ENCODE measurements at regions not wholly inside any gene's neighbourhood (a gene's known extent, or its start where the extent isn't known, plus 50 kb on each side); places are given as distances from the start of the nearest gene placed in this dataset.

DNA sequence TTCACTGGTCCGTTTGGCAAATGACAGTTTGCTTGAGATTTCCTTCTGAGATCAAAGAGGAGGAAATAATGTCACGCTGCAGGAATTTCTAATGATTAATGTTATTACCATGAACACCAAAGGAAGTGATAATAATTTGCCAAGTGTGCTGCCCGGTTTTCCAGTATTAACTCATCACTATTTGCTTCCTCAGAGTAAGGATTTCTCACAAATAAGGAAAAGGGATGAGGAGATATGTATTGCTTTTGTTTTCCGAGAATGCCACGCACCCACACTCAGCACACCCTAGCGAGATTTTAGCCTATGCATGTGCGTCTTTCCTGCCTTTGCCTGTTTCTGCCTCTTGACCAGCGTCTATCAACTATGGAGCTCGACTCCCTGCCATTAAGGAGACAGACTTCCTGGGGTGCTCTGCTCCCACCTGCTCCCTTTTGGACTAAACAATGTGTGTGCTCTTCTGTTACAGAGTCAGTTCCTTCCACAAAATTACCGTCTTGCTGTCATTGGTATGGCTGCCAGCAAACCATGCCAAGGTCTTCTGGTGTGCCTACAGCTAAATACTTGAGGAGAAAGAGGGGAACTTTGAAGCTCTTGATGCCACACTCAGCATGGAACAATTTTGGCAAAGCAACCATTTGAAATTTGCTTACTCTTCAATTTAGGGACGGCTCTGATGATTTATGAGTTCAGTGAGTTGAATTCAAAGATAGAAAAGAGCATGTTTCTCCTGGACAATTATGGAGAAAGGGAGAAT, 393.1 kb upstream of the ZFP42 start:
- DNase-seq (ENCODE audit: low read depth): peak; percentile 10

GRCh38 chr4:187603093-187604025, 392.2 kb upstream of the ZFP42 start:
- peak; percentile 63 for DNase-seq (ENCODE audit: low read depth)

DNA sequence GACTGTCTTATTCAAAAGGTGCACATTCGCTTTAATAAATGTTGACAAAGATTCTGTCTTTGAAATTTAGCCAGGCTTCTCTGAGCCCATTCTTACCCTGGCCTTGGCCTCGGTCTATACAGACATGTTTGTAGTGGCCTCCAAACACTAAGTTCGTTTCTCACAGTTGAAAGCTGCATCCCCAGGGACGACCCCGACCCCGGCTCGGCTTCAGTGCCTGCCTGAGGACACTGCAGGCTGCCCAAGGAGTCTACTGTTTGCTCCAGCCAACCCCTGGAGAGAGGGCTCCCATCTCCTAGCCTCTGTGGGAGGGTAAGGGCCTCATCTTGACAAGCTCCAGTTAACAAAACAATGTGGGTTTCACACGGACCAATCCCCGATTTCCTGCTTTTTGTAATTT, 390.6 kb upstream of the ZFP42 start:
- DNase-seq (ENCODE audit: low read depth): no peak

- peak; percentile 32 for DNase-seq (ENCODE audit: low read depth)
Observed at GRCh38 chr4:187606581-187606980, 389.0 kb upstream of the ZFP42 start.

DNA sequence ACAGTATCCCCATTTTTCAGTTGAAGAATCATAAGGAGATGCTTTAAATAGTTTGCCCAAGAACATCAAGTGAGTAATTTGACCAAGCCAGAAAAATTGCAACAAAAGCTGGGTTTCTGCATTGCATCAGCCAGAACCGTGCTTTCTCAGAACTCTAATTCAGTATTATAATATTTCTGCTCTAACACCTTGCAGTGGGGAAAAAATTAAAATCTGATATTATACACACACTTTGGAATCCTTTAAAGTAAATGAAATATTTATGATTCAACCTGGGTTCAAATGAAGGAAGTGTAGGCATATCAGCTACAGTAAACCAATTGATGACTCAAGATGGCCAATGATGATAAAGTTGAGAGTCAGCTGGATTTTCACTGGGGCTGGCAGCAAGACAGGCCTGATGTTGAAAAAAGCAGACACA, 387.6 kb upstream of the ZFP42 start:
- peak; percentile 44 for DNase-seq (ENCODE audit: low read depth)

- DNase-seq (ENCODE audit: low read depth): no peak
Observed at GRCh38 chr4:187612301-187612700, 383.3 kb upstream of the ZFP42 start.

DNA sequence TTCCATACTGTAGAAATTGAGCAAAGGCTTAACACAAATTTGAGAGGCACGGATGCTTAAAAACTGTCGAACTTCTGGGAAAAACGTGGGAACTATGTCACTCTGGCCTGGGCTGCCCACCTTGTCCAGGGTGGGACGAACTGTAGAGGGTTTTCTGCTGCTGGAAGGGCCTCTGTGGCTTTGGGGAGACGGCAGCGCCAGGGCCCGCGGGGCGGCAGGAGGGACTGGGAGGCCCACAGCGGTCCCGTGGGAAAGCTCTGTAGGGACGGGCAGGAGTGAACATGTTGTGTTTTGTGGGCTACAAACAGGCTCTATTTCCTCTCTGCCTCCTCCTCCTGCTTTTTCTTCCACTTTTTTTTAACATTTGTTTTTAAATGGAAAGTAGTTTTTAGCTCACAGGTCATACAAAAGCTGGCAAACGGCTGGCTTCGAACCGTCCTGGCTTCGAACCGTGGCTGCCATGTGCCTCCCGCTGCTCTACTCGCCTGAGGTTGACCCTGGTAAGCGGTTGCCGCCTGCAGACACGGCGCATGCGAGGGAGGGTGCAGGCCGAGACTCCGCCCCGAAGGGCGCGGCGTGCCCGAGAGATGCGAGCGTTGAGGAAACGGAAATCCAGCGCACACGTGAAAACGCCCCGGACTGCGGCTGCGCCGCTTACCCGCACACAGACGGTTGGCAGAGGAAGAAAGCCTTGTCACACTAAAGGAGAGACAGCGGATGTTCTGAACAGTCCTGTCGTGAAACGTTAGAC, 382.3 kb upstream of the ZFP42 start:
- DNase-seq (ENCODE audit: low read depth): no peak

DNA sequence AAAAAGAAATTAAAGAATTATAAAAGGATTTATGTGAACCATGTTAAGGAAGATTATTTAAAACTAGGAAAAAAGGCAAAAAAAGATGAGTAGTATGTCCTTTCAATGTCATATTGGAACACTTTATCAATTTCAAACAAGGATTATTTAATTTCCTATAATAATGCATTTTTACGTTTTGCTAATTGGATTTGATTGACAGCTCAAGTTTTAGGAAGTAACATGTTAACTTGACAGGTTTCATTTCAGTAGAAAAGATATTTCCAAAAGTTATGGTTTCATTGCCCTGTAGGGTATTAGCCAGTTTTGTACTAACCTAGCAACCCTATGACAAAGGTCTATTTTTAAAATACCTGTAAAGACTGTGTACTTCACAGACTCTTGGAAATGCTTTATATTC, 379.6 kb upstream of the ZFP42 start:
- DNase-seq (ENCODE audit: low read depth): no peak

DNA sequence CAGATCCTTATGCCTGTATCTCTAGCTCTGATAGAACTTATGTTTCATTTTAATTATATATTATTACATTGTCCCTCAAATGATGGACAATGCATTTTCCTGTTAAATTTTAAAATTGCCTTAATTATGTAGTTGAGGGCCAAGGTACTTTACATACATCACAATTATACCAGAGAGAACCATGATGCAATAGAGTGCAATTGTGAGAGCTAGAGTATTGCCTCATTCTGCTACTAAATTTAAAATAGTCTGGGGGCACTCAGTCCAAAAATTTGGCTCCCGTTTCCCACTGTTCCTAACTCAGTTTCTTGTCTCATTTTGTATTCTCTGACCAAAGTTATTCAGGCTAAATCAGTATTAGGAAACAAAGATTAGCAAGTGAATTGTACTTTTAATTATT, 378.5 kb upstream of the ZFP42 start:
- DNase-seq (ENCODE audit: low read depth): peak; percentile 13

GRCh38 chr4:187618701-187619281, 376.8 kb upstream of the ZFP42 start:
- peak; percentile 21 for DNase-seq (ENCODE audit: low read depth)

DNA sequence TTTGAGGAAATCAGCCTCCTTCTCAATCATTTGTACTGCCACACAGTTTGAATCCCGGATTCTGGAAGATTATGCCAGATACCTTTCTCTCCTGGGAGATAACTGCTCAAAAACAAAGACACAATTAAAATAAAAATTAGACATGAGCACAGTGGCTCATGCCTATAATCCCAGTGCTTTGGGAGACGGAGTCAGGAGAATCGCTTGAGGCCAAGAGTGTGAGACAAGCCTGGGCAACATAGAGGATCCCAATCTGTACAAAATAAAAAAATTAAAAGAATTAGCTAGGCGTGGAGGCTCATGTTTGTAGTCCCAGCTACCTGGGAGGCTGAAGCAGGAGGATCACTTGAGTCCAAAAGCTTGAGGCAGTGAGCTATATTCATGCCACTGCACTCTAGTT, 376.3 kb upstream of the ZFP42 start:
- DNase-seq (ENCODE audit: low read depth): no peak

GRCh38 chr4:187632260-187632995, 363.1 kb upstream of the ZFP42 start:
- DNase-seq (ENCODE audit: low read depth): no peak

DNA sequence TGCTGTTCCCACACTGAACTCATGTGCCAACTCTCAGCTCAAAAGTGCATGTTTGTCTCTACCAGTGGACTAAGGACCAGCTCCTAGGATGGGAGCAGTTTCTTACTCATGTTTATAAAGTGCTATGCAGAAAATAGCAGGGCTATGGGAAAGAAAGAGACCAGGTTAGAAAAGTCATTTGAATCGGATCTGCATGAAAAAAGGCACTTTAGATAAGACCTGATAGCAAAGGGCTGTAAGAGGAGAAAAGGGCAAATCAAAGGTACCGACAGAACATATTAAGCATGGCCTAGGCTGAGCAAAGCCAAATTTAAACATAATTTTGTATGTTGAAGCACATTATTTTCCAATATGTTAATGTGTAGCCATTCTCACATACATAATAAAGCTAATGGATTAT, 362.3 kb upstream of the ZFP42 start:
- no peak for DNase-seq (ENCODE audit: low read depth)

DNA sequence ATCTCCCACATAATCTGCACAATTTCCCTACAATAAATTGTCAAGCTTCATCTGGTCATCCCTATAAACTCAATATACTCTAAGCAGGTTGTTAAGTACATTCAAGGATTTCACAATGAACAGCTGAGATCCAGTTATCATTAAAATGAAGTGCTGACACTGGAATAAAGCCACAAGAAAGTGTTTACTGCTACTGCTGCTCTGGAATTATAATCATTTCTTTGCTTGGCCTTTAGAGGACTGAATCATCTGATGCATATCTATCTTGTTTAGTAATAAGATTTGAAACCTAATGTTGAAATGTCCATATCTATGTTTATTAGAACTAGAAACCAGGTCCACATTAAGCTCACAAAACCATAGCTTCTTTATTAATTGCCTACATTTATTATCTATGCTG, 338.6 kb upstream of the ZFP42 start:
- no peak for DNase-seq (ENCODE audit: low read depth)

GRCh38 chr4:187663076-187663475, 332.5 kb upstream of the ZFP42 start:
- DNase-seq (ENCODE audit: low read depth): no peak

GRCh38 chr4:187664011-187664410, 331.6 kb upstream of the ZFP42 start:
- DNase-seq (ENCODE audit: low read depth): no peak

DNA sequence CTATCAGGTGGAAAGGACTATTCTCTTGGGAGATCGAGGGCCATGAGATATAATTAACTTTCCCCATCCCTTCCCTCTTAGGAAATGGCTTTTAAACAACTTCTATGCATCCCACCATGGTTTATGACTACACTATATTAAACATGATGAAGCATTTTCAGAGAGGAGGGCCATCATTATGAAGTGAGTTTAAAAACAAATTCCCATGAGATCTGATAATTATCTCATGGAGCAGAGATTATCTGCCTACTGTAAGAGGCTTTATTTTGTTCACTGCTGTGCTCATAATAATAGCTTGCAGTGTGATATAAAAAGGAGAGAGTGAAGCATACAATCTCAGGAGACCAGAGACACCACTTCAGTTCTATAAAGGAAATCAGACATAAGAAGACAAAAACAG, 330.5 kb upstream of the ZFP42 start:
- no peak for DNase-seq (ENCODE audit: low read depth)

DNA sequence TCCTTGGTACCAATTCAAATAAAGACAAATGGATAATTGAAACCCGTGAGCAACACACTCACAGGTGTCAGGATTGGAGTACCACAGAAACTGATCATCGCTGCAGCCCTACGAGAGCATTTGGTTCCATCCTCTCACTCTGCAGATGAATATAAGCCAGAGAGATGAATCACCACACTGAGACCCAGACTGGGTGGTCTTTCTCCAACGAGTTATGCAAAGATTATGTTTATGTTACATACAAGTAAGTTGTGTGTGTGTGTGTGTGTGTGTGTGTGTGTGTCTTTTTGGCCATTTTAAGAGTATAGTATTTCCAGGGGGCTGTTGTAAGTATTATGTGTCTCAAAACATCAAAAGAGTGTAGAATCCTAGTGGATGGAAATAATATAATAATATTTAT, 329.5 kb upstream of the ZFP42 start:
- no peak for DNase-seq (ENCODE audit: low read depth)

GRCh38 chr4:187666697-187667494, 328.7 kb upstream of the ZFP42 start:
- no peak for DNase-seq (ENCODE audit: low read depth)

DNA sequence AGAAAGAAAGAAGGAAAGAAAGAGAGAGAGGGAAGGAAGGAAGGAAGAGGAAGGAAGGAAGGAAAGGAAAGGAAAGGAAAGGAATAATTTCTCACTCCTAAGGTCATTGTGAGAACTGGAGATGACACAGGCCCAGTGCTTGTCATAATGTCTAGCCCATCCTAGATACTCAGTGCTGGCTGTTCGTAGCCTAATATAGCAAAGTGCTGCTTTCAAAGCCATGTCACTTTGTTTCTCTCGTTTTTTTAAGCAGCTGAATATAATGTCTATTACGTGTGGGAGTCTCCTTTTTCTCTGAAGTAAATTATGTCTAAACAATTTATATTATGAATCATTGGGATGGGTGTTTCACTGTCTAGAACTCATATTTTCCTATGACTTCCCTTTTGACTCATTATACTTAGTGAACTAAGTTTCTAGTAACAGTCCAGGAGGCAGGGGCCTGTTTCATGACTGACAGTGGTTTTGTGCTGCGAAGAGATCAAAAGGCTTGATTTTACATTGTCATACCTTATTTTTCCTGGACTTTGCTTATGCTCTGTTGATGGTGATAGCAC, 327.0 kb upstream of the ZFP42 start:
- DNase-seq (ENCODE audit: low read depth): no peak
